ENCODE measurements at regions not wholly inside any gene's neighbourhood (a gene's known extent, or its start where the extent isn't known, plus 50 kb on each side); places are given as distances from the start of the nearest gene placed in this dataset.

DNA sequence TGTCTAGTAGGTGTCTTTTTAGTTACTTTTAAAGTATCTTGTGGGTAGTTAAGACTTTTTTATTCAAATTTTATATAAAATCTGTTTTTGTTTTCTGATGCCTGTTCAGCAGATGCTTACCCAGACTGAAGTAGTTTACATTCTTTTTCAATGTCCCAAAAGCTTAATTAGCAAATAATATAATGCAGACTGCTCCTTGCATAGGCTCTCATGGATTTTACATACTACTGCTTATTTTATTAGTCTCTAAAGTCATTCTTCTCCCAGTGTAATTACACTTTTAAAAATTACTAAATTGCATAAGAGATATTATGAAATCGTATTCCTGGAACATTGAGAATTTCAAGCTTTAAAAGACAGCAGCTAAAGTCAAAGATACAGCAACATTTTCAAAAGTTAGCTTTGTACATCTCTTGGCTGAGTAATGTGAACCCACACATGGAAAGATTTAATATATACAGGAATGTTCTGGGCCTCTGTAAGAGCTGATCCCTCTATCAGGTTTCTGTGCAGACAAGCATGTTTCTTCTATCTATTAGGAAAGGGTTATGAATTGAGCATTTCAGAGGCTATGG lies 148.4 kb upstream of the SPRY1 start:
- no peaks in the 10 kb centered on the region for H3K79me2 ChIP-seq (ENCODE audit: insufficient read depth, low read depth, low read length)
- BruUV-seq (replicated peaks) = no TSS peak
- H4K20me1 ChIP-seq (ENCODE audit: insufficient read depth, low read length) = no peaks in the 10 kb centered on the region
- H3K4me3 ChIP-seq (ENCODE audit: low read depth, low read length, poor library complexity, severe bottlenecking) = no peak overlapping the region
- no peak for TF ChIP-seq EZH2phosphoT487 (IDR thresholded peaks at IDR 0.05; ENCODE audit: borderline replicate concordance, low read depth, low read length)
- TF ChIP-seq, protein P1, sequence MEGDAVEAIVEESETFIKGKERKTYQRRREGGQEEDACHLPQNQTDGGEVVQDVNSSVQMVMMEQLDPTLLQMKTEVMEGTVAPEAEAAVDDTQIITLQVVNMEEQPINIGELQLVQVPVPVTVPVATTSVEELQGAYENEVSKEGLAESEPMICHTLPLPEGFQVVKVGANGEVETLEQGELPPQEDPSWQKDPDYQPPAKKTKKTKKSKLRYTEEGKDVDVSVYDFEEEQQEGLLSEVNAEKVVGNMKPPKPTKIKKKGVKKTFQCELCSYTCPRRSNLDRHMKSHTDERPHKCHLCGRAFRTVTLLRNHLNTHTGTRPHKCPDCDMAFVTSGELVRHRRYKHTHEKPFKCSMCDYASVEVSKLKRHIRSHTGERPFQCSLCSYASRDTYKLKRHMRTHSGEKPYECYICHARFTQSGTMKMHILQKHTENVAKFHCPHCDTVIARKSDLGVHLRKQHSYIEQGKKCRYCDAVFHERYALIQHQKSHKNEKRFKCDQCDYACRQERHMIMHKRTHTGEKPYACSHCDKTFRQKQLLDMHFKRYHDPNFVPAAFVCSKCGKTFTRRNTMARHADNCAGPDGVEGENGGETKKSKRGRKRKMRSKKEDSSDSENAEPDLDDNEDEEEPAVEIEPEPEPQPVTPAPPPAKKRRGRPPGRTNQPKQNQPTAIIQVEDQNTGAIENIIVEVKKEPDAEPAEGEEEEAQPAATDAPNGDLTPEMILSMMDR (conservative IDR thresholded peaks at IDR 0.05; ENCODE audit: low read length) = no peak
- POLR2A ChIA-PET = interaction anchor here (0.5 to 1.7 kb wide), 11 partner anchors 9 to 142 kb away, joined by 3 to 8 read pairs (median 4); no protein-coding TSS in a partner anchor
- no peaks in the 10 kb centered on the region for H3K36me3 ChIP-seq (ENCODE audit: insufficient read depth, low read length)
- DNase-seq (ENCODE audit: low spot score) = no peak
- no peaks in the 10 kb centered on the region for H3K9me3 ChIP-seq (ENCODE audit: low read length)
- peaks cover 28% of the 10 kb centered on the region for H3K4me1 ChIP-seq (ENCODE audit: insufficient read depth, low read length, poor library complexity, severe bottlenecking)
- no peaks in the 10 kb centered on the region for H3K9me2 ChIP-seq (ENCODE audit: insufficient read depth, low read length)
- H2AFZ ChIP-seq (ENCODE audit: low read length) = no peak overlapping the region
- intact Hi-C loops (cut with micrococcal nuclease; ENCODE audit: unreplicated experiment) = loop anchor here (10.0 kb wide), 1 partner anchor 147 kb away; the partner anchor contains the start of gene SPRY1
- no peak overlapping the region for H3K4me2 ChIP-seq (ENCODE audit: low read length)
- no peak overlapping the region for H3K27ac ChIP-seq (ENCODE audit: low read depth, low read length, poor library complexity, severe bottlenecking)
- CTCF ChIA-PET (ENCODE audit: unreplicated experiment) = no interaction called here

DNA sequence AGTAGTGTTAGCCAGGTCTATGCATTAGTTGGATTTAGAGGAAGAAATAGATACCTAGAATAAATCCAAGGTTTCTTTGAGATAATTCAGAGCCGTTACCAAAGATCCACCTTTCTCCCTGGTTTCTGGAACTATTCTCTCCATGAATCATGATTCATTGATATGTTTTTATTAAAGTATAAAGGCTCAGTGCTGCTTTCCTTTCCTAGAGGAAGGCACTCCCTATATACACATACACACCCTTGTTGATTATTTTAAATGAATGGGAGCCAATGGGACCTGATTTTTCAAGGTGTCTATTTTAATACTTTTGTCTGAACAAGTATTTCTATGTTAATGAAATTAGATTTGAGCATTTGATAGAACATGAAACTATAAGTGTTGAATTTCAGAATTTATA lies 146.8 kb upstream of the SPRY1 start:
- no peak overlapping the region for H3K4me3 ChIP-seq (ENCODE audit: low read depth, low read length, poor library complexity, severe bottlenecking)
- CTCF ChIA-PET (ENCODE audit: unreplicated experiment) = no interaction called here

DNA sequence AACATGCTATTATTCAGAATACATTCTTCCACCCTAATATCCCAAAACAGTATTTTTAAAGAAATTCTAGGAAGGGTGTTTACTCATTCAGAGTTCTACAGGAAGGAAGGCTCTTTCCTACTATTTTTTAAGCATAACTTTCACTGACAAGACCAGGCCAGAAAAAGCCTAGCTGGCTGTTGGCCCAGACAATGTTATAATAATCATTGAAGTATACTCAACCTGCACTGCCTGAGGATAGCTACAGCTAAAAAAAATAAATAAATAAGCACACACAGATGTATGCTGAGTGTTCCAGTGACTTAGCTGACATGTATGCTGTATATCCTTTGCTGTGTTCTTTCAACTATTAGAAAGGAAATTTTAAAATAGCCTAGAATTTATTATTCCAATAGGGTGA lies 145.8 kb upstream of the SPRY1 start:
- intact Hi-C loops (cut with micrococcal nuclease; ENCODE audit: unreplicated experiment) = no loop called here
- BruUV-seq (replicated peaks) = no TSS peak
- Histone ChIP-seq H2AFZ (ENCODE audit: low read length) (no peak overlapping the region), H4K20me1 (ENCODE audit: insufficient read depth, low read length) (no peaks in the 10 kb centered on the region), H3K9me3 (ENCODE audit: low read length) (no peaks in the 10 kb centered on the region), H3K4me3 (ENCODE audit: low read depth, low read length, poor library complexity, severe bottlenecking) (no peak overlapping the region), H3K4me1 (ENCODE audit: insufficient read depth, low read length, poor library complexity, severe bottlenecking) (peaks cover 9% of the 10 kb centered on the region), H3K79me2 (ENCODE audit: insufficient read depth, low read depth, low read length) (no peaks in the 10 kb centered on the region), H3K4me2 (ENCODE audit: low read length) (no peak overlapping the region), H3K27ac (ENCODE audit: low read depth, low read length, poor library complexity, severe bottlenecking) (no peak overlapping the region), H3K36me3 (ENCODE audit: insufficient read depth, low read length) (no peaks in the 10 kb centered on the region), H3K9me2 (ENCODE audit: insufficient read depth, low read length) (no peaks in the 10 kb centered on the region)
- POLR2A ChIA-PET = interaction anchor here (0.7 to 1.6 kb wide), 4 partner anchors 15 to 159 kb away, joined by 3 to 5 read pairs (median 4); no protein-coding TSS in a partner anchor
- CTCF ChIA-PET (ENCODE audit: unreplicated experiment) = no interaction called here
- DNase-seq (ENCODE audit: low spot score) = no peak
- TF ChIP-seq, protein P1 (conservative IDR thresholded peaks at IDR 0.05; ENCODE audit: low read length) = no peak
- TF ChIP-seq EZH2phosphoT487 (IDR thresholded peaks at IDR 0.05; ENCODE audit: borderline replicate concordance, low read depth, low read length) = no peak

More for the DNA sequence above, 146.8 kb upstream of the SPRY1 start:
- no TSS peak for BruUV-seq (replicated peaks)
- H3K79me2 ChIP-seq (ENCODE audit: insufficient read depth, low read depth, low read length) = no peaks in the 10 kb centered on the region
- POLR2A ChIA-PET = interaction anchor here (1.6 to 1.7 kb wide), 2 partner anchors 16 to 19 kb away, joined by 5 read pairs; no protein-coding TSS in a partner anchor
- no peak for DNase-seq (ENCODE audit: low spot score)
- H3K9me3 ChIP-seq (ENCODE audit: low read length) = no peaks in the 10 kb centered on the region
- H3K4me1 ChIP-seq (ENCODE audit: insufficient read depth, low read length, poor library complexity, severe bottlenecking) = peaks cover 19% of the 10 kb centered on the region
- intact Hi-C loops (cut with micrococcal nuclease; ENCODE audit: unreplicated experiment) = loop anchor here (10.0 kb wide), 1 partner anchor 145 kb away; the partner anchor contains the start of gene SPRY1
- H3K9me2 ChIP-seq (ENCODE audit: insufficient read depth, low read length) = no peaks in the 10 kb centered on the region
- H3K27ac ChIP-seq (ENCODE audit: low read depth, low read length, poor library complexity, severe bottlenecking) = no peak overlapping the region
- H3K36me3 ChIP-seq (ENCODE audit: insufficient read depth, low read length) = no peaks in the 10 kb centered on the region
- no peak overlapping the region for H3K4me2 ChIP-seq (ENCODE audit: low read length)
- no peak for TF ChIP-seq EZH2phosphoT487 (IDR thresholded peaks at IDR 0.05; ENCODE audit: borderline replicate concordance, low read depth, low read length)
- TF ChIP-seq, protein P1 (conservative IDR thresholded peaks at IDR 0.05; ENCODE audit: low read length) = no peak
- no peaks in the 10 kb centered on the region for H4K20me1 ChIP-seq (ENCODE audit: insufficient read depth, low read length)
- H2AFZ ChIP-seq (ENCODE audit: low read length) = no peak overlapping the region

Data from OCI-LY7 (cell line).